Sigmoid colon (tissue), 6 donors: ENCODE measurements at regions not wholly inside any gene's neighbourhood (a gene's known extent, or its start where the extent isn't known, plus 50 kb on each side); places are given as distances from the start of the nearest gene placed in this dataset.

Source experiments
- DNase-seq: peaks from one replicate; pipeline ENCODE4 v3.0.0-alpha.2; 2019
- H3K27ac ChIP-seq, 4 donors: fragments of 200-600 bp; sonication (generic); one replicate each; pipeline ENCODE4 v1.5.1; 2016 to 2019; ENCODE audit warnings: mild to moderate bottlenecking in 1 of 4
- H3K27me3 ChIP-seq, 3 donors: fragments of 200-600 bp; sonication (generic); one replicate each; pipeline ENCODE4 v1.5.1; 2019; ENCODE audit warnings: mild to moderate bottlenecking in 1 of 3
- H3K36me3 ChIP-seq, 4 donors: fragments of 200-600 bp; sonication (generic); one replicate each; pipeline ENCODE4 v1.5.1; 2016 to 2019
- H3K4me1 ChIP-seq, 4 donors: fragments of 200-600 bp; sonication (generic); one replicate each; pipeline ENCODE4 v1.5.1; 2017 to 2019
- H3K4me3 ChIP-seq, 4 donors: fragments of 200-600 bp; sonication (generic); one replicate each; pipeline ENCODE4 v1.5.1; 2017 to 2019; ENCODE audit warnings: mild to moderate bottlenecking in 2 of 4, moderate library complexity in 1 of 4
- H3K9me3 ChIP-seq, 4 donors: fragments of 200-600 bp in 3 of 4; sonication (generic) in 3 of 4; one replicate each; pipeline versions ENCODE4 v1.5.1 to v1.6.1; 2013 to 2019
- CTCF ChIP-seq, 4 experiments: fragments of 450-650 bp in 3 of 4; fragments of 200-600 bp in 1 of 4; IDR thresholded peaks; one replicate each; pipeline ENCODE4 v1.5.1; 2016 to 2019; ENCODE audit warnings: antibody characterized with exemption in 4 of 4, mild to moderate bottlenecking in 3 of 4, moderate library complexity in 2 of 4
- EP300 ChIP-seq, 4 donors: sonication (generic); formaldehyde crosslinking; IDR thresholded peaks; one replicate each; pipeline ENCODE4 v1.6.1; 2017; ENCODE audit warnings: antibody characterized with exemption in 4 of 4
- POLR2A ChIP-seq, 2 donors: fragments of 450-650 bp; IDR thresholded peaks; one replicate each; pipeline ENCODE4 v1.6.1; 2016; ENCODE audit warnings: antibody characterized with exemption in 2 of 2, mild to moderate bottlenecking in 2 of 2, moderate library complexity in 2 of 2
- POLR2AphosphoS5 ChIP-seq, 4 donors: sonication (generic); formaldehyde crosslinking; IDR thresholded peaks; one replicate each; pipeline ENCODE4 v1.6.1; 2017; ENCODE audit warnings: antibody characterized with exemption in 4 of 4
- WGBS, 2 donors: extraction: QIAGEN DNeasy Blood & Tissue Kit; methylation state at CpG; one replicate each; pipeline ENCODE4 v1.1.7; 2013; 5-methylcytosine and 5-hydroxymethylcytosine counted together
- intact Hi-C: fragments of 100-400 bp; cut with DNase I; formaldehyde crosslinking; loops from one replicate; pipeline ENCODE4 v1.15.1; 2023
- donor health status: healthy with polysubstance abuse.
- donor health status: healthy.

- Histone ChIP-seq H3K36me3 (no peaks in the 10 kb centered on the region), H3K27ac (no peak overlapping the region), H3K4me3 (no peak overlapping the region), H3K27me3 (no peaks in the 10 kb centered on the region), H3K9me3 (no peaks in the 10 kb centered on the region), H3K4me1 (peaks cover 0 to 12% (median 8%) of the 10 kb centered on the region in 4 donors)
- intact Hi-C loops = no loop called here
- TF ChIP-seq EP300 (IDR thresholded peaks at IDR 0.05) = no peak
- no peak for TF ChIP-seq CTCF (IDR thresholded peaks at IDR 0.05)
- TF ChIP-seq POLR2A (IDR thresholded peaks at IDR 0.05) = no peak
- TF ChIP-seq POLR2AphosphoS5 (IDR thresholded peaks at IDR 0.05) = no peak
- WGBS, 2 donors = 74 to 77% methylated on average over 4 of the region's 4 CpGs
- DNase-seq = no peak
Measured at GRCh38 chr20:23227274-23227673, 123.3 kb upstream of the NXT1 start.

- peaks cover 0 to 12% (median 8%) of the 10 kb centered on the region in 4 donors for H3K4me1 ChIP-seq
- WGBS, 2 donors = 47 to 66% methylated on average over 2 of the region's 2 CpGs
- H3K27ac ChIP-seq = no peak overlapping the region
- intact Hi-C loops = no loop called here
- no peaks in the 10 kb centered on the region for H3K36me3 ChIP-seq
- no peak overlapping the region for H3K4me3 ChIP-seq
- DNase-seq = no peak
- TF ChIP-seq CTCF (IDR thresholded peaks at IDR 0.05) (no peak), POLR2A (IDR thresholded peaks at IDR 0.05) (no peak), POLR2AphosphoS5 (IDR thresholded peaks at IDR 0.05) (no peak), EP300 (IDR thresholded peaks at IDR 0.05) (no peak)
- no peaks in the 10 kb centered on the region for H3K27me3 ChIP-seq
- H3K9me3 ChIP-seq = no peaks in the 10 kb centered on the region
Measured at GRCh38 chr20:23226612-23227265, 123.9 kb upstream of the NXT1 start.

GRCh38 chr20:23225407-23226060 is 125.1 kb upstream of the NXT1 start:
- Histone ChIP-seq H3K9me3 (peaks cover 0 to 6% (median 3%) of the 10 kb centered on the region in 4 donors), H3K27ac (no peak overlapping the region), H3K36me3 (no peaks in the 10 kb centered on the region), H3K4me1 (peaks cover 0 to 12% (median 8%) of the 10 kb centered on the region in 4 donors), H3K4me3 (no peak overlapping the region), H3K27me3 (no peaks in the 10 kb centered on the region)
- DNase-seq = peak; percentile 84
- TF ChIP-seq CTCF (IDR thresholded peaks at IDR 0.05) = no peak
- peak in 1 of 4 donors; percentile 46 for TF ChIP-seq POLR2AphosphoS5 (IDR thresholded peaks at IDR 0.05)
- intact Hi-C loops = no loop called here
- 48 to 55% methylated on average over 6 of the region's 6 CpGs for WGBS, 2 donors

GRCh38 chr20:23224806-23225205 is 125.8 kb upstream of the NXT1 start:
- Histone ChIP-seq H3K36me3 (no peaks in the 10 kb centered on the region), H3K27ac (no peak overlapping the region), H3K27me3 (no peaks in the 10 kb centered on the region), H3K4me1 (peaks cover 0 to 12% (median 8%) of the 10 kb centered on the region in 4 donors), H3K9me3 (peaks cover 0 to 6% (median 3%) of the 10 kb centered on the region in 4 donors), H3K4me3 (no peak overlapping the region)
- no peak for DNase-seq
- 89 to 90% methylated on average over 5 of the region's 5 CpGs for WGBS, 2 donors
- intact Hi-C loops = no loop called here
- TF ChIP-seq POLR2AphosphoS5 (IDR thresholded peaks at IDR 0.05) (no peak), CTCF (IDR thresholded peaks at IDR 0.05) (no peak), POLR2A (IDR thresholded peaks at IDR 0.05) (no peak), EP300 (IDR thresholded peaks at IDR 0.05) (no peak)
